ENCODE measurements at regions not wholly inside any gene's neighbourhood (a gene's known extent, or its start where the extent isn't known, plus 50 kb on each side); places are given as distances from the start of the nearest gene placed in this dataset.

DNA sequence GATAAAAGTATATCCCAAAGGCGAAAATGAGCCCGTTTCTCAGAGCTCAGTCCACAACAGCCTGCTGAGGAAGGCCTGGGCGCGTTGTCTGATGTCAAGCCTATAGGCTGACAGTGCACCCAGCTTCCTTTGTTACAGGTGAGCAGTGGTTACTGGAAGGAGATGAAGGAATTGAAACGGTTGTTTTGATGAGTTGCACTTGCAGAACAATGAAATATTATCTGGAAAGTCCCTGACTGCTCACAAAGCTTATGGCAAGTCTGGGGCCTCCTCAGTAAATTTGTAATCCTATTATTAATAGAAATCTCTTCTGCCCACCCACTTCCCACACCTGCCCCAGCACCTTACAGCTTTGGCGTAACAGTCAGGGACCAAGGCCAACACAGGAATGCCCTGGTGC lies 77.8 kb downstream of the C11orf91 start:
- TF ChIP-seq, protein P1, sequence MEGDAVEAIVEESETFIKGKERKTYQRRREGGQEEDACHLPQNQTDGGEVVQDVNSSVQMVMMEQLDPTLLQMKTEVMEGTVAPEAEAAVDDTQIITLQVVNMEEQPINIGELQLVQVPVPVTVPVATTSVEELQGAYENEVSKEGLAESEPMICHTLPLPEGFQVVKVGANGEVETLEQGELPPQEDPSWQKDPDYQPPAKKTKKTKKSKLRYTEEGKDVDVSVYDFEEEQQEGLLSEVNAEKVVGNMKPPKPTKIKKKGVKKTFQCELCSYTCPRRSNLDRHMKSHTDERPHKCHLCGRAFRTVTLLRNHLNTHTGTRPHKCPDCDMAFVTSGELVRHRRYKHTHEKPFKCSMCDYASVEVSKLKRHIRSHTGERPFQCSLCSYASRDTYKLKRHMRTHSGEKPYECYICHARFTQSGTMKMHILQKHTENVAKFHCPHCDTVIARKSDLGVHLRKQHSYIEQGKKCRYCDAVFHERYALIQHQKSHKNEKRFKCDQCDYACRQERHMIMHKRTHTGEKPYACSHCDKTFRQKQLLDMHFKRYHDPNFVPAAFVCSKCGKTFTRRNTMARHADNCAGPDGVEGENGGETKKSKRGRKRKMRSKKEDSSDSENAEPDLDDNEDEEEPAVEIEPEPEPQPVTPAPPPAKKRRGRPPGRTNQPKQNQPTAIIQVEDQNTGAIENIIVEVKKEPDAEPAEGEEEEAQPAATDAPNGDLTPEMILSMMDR (IDR thresholded peaks at IDR 0.05 in 4 of 5, conservative IDR thresholded peaks at IDR 0.05 in 1 of 5) = no peak
- TF ChIP-seq POLR2A (IDR thresholded peaks at IDR 0.05) = no peak

Measured in gastrocnemius medialis (tissue), 4 donors.